Heart right ventricle (tissue), 16 donors: ENCODE measurements at regions not wholly inside any gene's neighbourhood (a gene's known extent, or its start where the extent isn't known, plus 50 kb on each side); places are given as distances from the start of the nearest gene placed in this dataset.

ENCODE experiments used
- ATAC-seq, 8 donors: fragments of 200-7000 bp; cut with Tn5 transposase; one replicate each; pipeline ENCODE4 v1.9.1; 2020; ENCODE audit warnings: mild to moderate bottlenecking in 8 of 8, moderate library complexity in 8 of 8, moderate number of reproducible peaks in 1 of 8
- DNase-seq, 2 donors: peaks; one replicate each; pipeline ENCODE4 v3.0.0-alpha.2; 2020
- H3K27ac ChIP-seq, 10 donors: fragments of 200-600 bp; sonication (generic) in 2 of 10; one replicate each; pipeline versions ENCODE4 v1.5.0 to v1.8.0; 2020 to 2022; ENCODE audit warnings: mild to moderate bottlenecking in 3 of 10
- H3K27me3 ChIP-seq, 7 donors: fragments of 200-600 bp; one replicate each; pipeline ENCODE4 v1.8.0; 2021 to 2022; ENCODE audit warnings: mild to moderate bottlenecking in 2 of 7
- H3K36me3 ChIP-seq, 9 donors: fragments of 200-600 bp; sonication (generic) in 1 of 9; one replicate each; pipeline versions ENCODE4 v1.5.0 to v1.8.0; 2020 to 2022; ENCODE audit warnings: mild to moderate bottlenecking in 2 of 9
- H3K4me1 ChIP-seq, 9 donors: fragments of 200-600 bp; sonication (generic) in 1 of 9; one replicate each; pipeline versions ENCODE4 v1.5.0 to v1.8.0; 2020 to 2022; ENCODE audit warnings: mild to moderate bottlenecking in 4 of 9
- H3K4me3 ChIP-seq, 10 donors: fragments of 200-600 bp; sonication (generic) in 2 of 10; one replicate each; pipeline versions ENCODE4 v1.5.0 to v1.8.0; 2020 to 2022; ENCODE audit warnings: mild to moderate bottlenecking in 7 of 10, moderate library complexity in 2 of 10
- H3K9me3 ChIP-seq, 11 donors: fragments of 200-600 bp in 10 of 11; sonication (generic) in 2 of 11; one replicate each; pipeline versions ENCODE4 v1.5.0 to v1.8.0; 2013 to 2022; ENCODE audit warnings: mild to moderate bottlenecking in 2 of 11, control low read depth in 1 of 11, moderate library complexity in 1 of 11
- CTCF ChIP-seq, 9 donors: fragments of 200-600 bp; sonication (generic) in 2 of 9; IDR thresholded peaks; one replicate each; pipeline versions ENCODE4 v1.5.0 to v1.8.0; 2021 to 2022; ENCODE audit warnings: antibody characterized with exemption in 9 of 9, mild to moderate bottlenecking in 5 of 9, moderate library complexity in 1 of 9
- WGBS, 2 donors: extraction: QIAGEN DNeasy Blood & Tissue Kit; methylation state at CpG; one replicate each; pipeline ENCODE4 v1.1.7; 2013; ENCODE audit warnings: inconsistent platforms in 1 of 2; 5-methylcytosine and 5-hydroxymethylcytosine counted together
- intact Hi-C, 10 donors: fragments of 100-400 bp; cut with DNase I; formaldehyde crosslinking; loops; one replicate each; pipeline versions ENCODE4 v1.11.1 to v1.14.2; 2022
- donor health status: Arrhythmogenic right ventricular cardiomyopathy.
- donor health status: ischemic (EF 13 %, LVEDD 7.1; RV severe dilation, severe dysfunction).
- donor health status: healthy with polysubstance abuse.
- donor health status: DM: no; HTN: yes; CAD: no.
- donor health status: DM: no; HTN: no; CAD: no.
- donor health status: ischemic (EF 25% LVEDD 6.9; RV normal size, moderate dysfunction).
- donor health status: ischemic (EF 25% LVEDD 5.7; RV mildly dilated, moderate dysfunction).
- donor health status: healthy.
- donor health status: DM: yes; HTN: yes; CAD: no.
- donor health status: Ischemic cardiomyopathy.
- donor health status: ischemic (EF 35%, LVEDD 5.7; RV mildly dilated, moderate dysfunction).
- donor health status: nonischemic (EF 11% LVEDD 7.7; RV severe dilation, severe dysfunction).
- donor health status: DM: yes; HTN: yes; CAD: no.
- donor health status: PGD.
- donor health status: ischemic (EF 29% LVEDD 5.4; RV normal size, mild dysfunction).
- donor health status: nonischemic (EF 23%, LVEDD 6.1; RV moderate dilation, normal function).

GRCh38 chr3:182606905-182607504, 186.3 kb upstream of the ATP11B start:
- H3K36me3 ChIP-seq = no peaks in the 10 kb centered on the region
- intact Hi-C loops = no loop called here

GRCh38 chr3:182608832-182609231, 184.5 kb upstream of the ATP11B start:
- no peaks in the 10 kb centered on the region for H3K36me3 ChIP-seq
- no peak for DNase-seq
- no peak for TF ChIP-seq CTCF (IDR thresholded peaks at IDR 0.05)
- no peaks in the 10 kb centered on the region for H3K9me3 ChIP-seq
- no peaks in the 10 kb centered on the region for H3K27me3 ChIP-seq
- H3K27ac ChIP-seq = no peak overlapping the region
- 55 to 67% methylated on average over 2 of the region's 2 CpGs for WGBS, 2 donors
- intact Hi-C loops = no loop called here
- no peaks in the 10 kb centered on the region for H3K4me1 ChIP-seq
- no peak overlapping the region for H3K4me3 ChIP-seq
- ATAC-seq = no peak

More at GRCh38 chr3:182606905-182607504, 186.3 kb upstream of the ATP11B start:
- H3K9me3 ChIP-seq = no peaks in the 10 kb centered on the region
- H3K27ac ChIP-seq = no peak overlapping the region
- TF ChIP-seq CTCF (IDR thresholded peaks at IDR 0.05) = no peak
- ATAC-seq (no peak), DNase-seq (no peak)
- 57 to 63% methylated on average over 2 of the region's 2 CpGs for WGBS, 2 donors
- H3K27me3 ChIP-seq = no peaks in the 10 kb centered on the region
- H3K4me3 ChIP-seq = no peak overlapping the region
- H3K4me1 ChIP-seq = no peaks in the 10 kb centered on the region

GRCh38 chr3:182609575-182610156, 183.6 kb upstream of the ATP11B start:
- Histone ChIP-seq H3K4me3 (no peak overlapping the region), H3K27ac (no peak overlapping the region), H3K9me3 (no peaks in the 10 kb centered on the region), H3K36me3 (no peaks in the 10 kb centered on the region), H3K4me1 (no peaks in the 10 kb centered on the region), H3K27me3 (peaks cover 0 to 5% (median 0%) of the 10 kb centered on the region in 7 donors)
- 63 to 64% methylated on average over 6 of the region's 6 CpGs for WGBS, 2 donors
- DNase-seq (no peak), ATAC-seq (no peak)
- intact Hi-C loops = no loop called here
- no peak for TF ChIP-seq CTCF (IDR thresholded peaks at IDR 0.05)

- Histone ChIP-seq H3K9me3 (no peaks in the 10 kb centered on the region), H3K4me3 (no peak overlapping the region), H3K27ac (no peak overlapping the region), H3K4me1 (peaks cover 0 to 7% (median 0%) of the 10 kb centered on the region in 9 donors), H3K27me3 (peaks cover 0 to 5% (median 0%) of the 10 kb centered on the region in 7 donors), H3K36me3 (no peaks in the 10 kb centered on the region)
- intact Hi-C loops = no loop called here
- no peak for TF ChIP-seq CTCF (IDR thresholded peaks at IDR 0.05)
- no peak for DNase-seq
- no peak for ATAC-seq
- 81 to 85% methylated on average over 3 of the region's 3 CpGs for WGBS, 2 donors
Measured at GRCh38 chr3:182612332-182612731, 181.0 kb upstream of the ATP11B start.
